Smooth muscle cell (in vitro differentiated cells): ENCODE measurements at regions not wholly inside any gene's neighbourhood (a gene's known extent, or its start where the extent isn't known, plus 50 kb on each side); places are given as distances from the start of the nearest gene placed in this dataset.
"Not testable (repeated sequence)": the region's sequence is repeated elsewhere in the genome, so short reads cannot be mapped to it uniquely, and the experiment has no call there.

Experiments used
- DNase-seq: peaks from one replicate; lab custom pipeline; 2025; ENCODE audit not compliant: unreplicated experiment; lab: John Stamatoyannopoulos, UW
- H2AFZ ChIP-seq: fragments of 200-600 bp; sonication (generic); 2 replicates; pipeline ENCODE4 v1.6.0; 2016; ENCODE audit warnings: antibody characterized with exemption, low read depth, mild to moderate bottlenecking
- H3F3A ChIP-seq: fragments of 200-600 bp; sonication (generic); 2 replicates; pipeline ENCODE4 v1.6.0; 2017; ENCODE audit warnings: antibody characterized with exemption, low read depth
- H3K27ac ChIP-seq: fragments of 200-600 bp; sonication (generic); 2 replicates; pipeline ENCODE4 v1.5.1; 2016; ENCODE audit warnings: low read depth, mild to moderate bottlenecking
- H3K27me3 ChIP-seq: fragments of 200-600 bp; sonication (generic); 2 replicates; pipeline ENCODE4 v1.6.1; 2016; ENCODE audit warnings: low read depth, mild to moderate bottlenecking
- H3K36me3 ChIP-seq: fragments of 200-600 bp; sonication (generic); 2 replicates; pipeline ENCODE4 v1.5.1; 2016; ENCODE audit warnings: low read depth
- H3K4me1 ChIP-seq: fragments of 200-600 bp; sonication (generic); 2 replicates; pipeline ENCODE4 v1.5.1; 2016; ENCODE audit warnings: low read depth
- H3K4me2 ChIP-seq: fragments of 200-600 bp; sonication (generic); 2 replicates; pipeline ENCODE4 v1.6.0; 2016; ENCODE audit warnings: mild to moderate bottlenecking
- H3K4me3 ChIP-seq: fragments of 200-600 bp; sonication (generic); 2 replicates; pipeline ENCODE4 v1.5.1; 2016; ENCODE audit warnings: mild to moderate bottlenecking
- H3K79me2 ChIP-seq: fragments of 200-600 bp; sonication (generic); 2 replicates; pipeline ENCODE4 v1.6.0; 2016; ENCODE audit warnings: low read depth, mild to moderate bottlenecking
- H3K9ac ChIP-seq: fragments of 200-600 bp; sonication (generic); 2 replicates; pipeline ENCODE4 v1.6.0; 2016; ENCODE audit warnings: low read depth
- H3K9me3 ChIP-seq: fragments of 200-600 bp; sonication (generic); replicated peaks from 2 replicates; pipeline ENCODE4 v1.5.1; 2016; ENCODE audit warnings: low read depth
- H4K20me1 ChIP-seq: fragments of 200-600 bp; sonication (generic); 2 replicates; pipeline ENCODE4 v1.6.0; 2016; ENCODE audit warnings: low read depth
- WGBS: methylation state at CpG from one replicate; pipeline ENCODE4 v1.1.7; 2016; ENCODE audit warnings: low lambda C conversion rate; 5-methylcytosine and 5-hydroxymethylcytosine counted together
- TF ChIP-seq, protein P1 (sequence below): fragments of 200-600 bp; sonication (generic); IDR thresholded peaks from 2 replicates; pipeline ENCODE4 v1.5.1; 2017; ENCODE audit warnings: borderline replicate concordance, mild to moderate bottlenecking, antibody characterized with exemption; ENCODE audit not compliant: insufficient read depth, poor library complexity, severe bottlenecking

DNA sequence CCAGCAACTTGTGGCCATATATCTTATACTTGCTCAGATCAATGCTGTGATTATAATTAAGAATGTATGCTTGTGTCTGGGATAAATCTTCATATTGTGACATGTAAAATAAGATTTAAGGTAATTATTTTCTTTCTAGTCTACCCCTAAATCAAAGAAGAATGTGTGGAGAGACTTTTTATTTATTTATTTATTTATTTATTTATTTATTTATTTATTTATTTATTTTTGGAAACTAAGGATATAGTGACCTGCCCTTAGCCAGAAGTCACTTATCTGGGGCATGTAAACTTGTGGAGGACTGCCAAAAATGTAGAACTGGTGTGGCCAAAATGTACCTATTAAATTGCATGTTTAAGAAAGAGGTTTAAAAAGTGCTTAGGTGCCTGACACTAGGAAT lies 144.3 kb downstream of the BEND2 start:
- DNase-seq: no peak
- Histone ChIP-seq H3K9ac (no peak overlapping the region), H3K4me2 (no peak overlapping the region), H2AFZ (no peak overlapping the region), H3K9me3 (no peaks in the 10 kb centered on the region), H3K27ac (no peak overlapping the region), H3K36me3 (no peaks in the 10 kb centered on the region), H3K27me3 (no peaks in the 10 kb centered on the region), H3K4me1 (no peaks in the 10 kb centered on the region), H3K4me3 (no peak overlapping the region), H4K20me1 (no peaks in the 10 kb centered on the region), H3K79me2 (no peaks in the 10 kb centered on the region), H3F3A (no peaks in the 10 kb centered on the region)
- TF ChIP-seq, protein P1, sequence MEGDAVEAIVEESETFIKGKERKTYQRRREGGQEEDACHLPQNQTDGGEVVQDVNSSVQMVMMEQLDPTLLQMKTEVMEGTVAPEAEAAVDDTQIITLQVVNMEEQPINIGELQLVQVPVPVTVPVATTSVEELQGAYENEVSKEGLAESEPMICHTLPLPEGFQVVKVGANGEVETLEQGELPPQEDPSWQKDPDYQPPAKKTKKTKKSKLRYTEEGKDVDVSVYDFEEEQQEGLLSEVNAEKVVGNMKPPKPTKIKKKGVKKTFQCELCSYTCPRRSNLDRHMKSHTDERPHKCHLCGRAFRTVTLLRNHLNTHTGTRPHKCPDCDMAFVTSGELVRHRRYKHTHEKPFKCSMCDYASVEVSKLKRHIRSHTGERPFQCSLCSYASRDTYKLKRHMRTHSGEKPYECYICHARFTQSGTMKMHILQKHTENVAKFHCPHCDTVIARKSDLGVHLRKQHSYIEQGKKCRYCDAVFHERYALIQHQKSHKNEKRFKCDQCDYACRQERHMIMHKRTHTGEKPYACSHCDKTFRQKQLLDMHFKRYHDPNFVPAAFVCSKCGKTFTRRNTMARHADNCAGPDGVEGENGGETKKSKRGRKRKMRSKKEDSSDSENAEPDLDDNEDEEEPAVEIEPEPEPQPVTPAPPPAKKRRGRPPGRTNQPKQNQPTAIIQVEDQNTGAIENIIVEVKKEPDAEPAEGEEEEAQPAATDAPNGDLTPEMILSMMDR: no peak

DNA sequence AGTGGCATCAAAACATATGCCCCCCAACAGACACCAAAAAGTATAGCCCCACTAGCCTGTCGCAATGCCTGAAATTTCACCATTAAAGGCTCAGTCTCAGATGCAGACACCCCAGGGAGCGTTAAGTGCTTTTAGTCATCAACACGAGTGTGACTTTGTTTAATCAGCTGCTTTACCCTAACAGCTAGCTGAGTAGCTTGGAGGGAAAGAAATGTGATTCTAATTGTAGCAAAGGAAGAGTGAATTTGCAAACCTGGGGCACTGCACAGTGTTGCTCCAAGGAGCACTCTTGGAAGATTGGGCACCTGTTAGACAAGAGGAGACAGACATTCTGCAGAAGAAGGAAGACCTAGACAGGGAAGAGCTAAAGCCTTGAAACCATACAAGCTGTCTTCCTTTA lies 145.1 kb downstream of the BEND2 start:
- H3K27me3 ChIP-seq: no peaks in the 10 kb centered on the region

GRCh38 chrX:18068045-18068444 lies 152.6 kb downstream of the BEND2 start:
- H3K4me3 ChIP-seq, H4K20me1 ChIP-seq, H3K4me2 ChIP-seq, H2AFZ ChIP-seq, H3K27me3 ChIP-seq, H3K9ac ChIP-seq, DNase-seq, H3K36me3 ChIP-seq, H3K27ac ChIP-seq, H3F3A ChIP-seq, H3K9me3 ChIP-seq, H3K4me1 ChIP-seq, H3K79me2 ChIP-seq: not testable (repeated sequence)
- 52% methylated on average over 3 of the region's 3 CpGs for WGBS

More for the DNA sequence above, 145.1 kb downstream of the BEND2 start:
- H4K20me1 ChIP-seq: no peaks in the 10 kb centered on the region
- H3K27ac ChIP-seq: no peak overlapping the region
- H3K9ac ChIP-seq: no peak overlapping the region
- H3K9me3 ChIP-seq: no peaks in the 10 kb centered on the region
- no peaks in the 10 kb centered on the region for H3K79me2 ChIP-seq
- H3K4me2 ChIP-seq: no peak overlapping the region
- no peaks in the 10 kb centered on the region for H3F3A ChIP-seq
- H2AFZ ChIP-seq: no peak overlapping the region
- H3K36me3 ChIP-seq: no peaks in the 10 kb centered on the region
- H3K4me3 ChIP-seq: no peak overlapping the region
- 63% methylated on average over 3 of the region's 3 CpGs for WGBS
- TF ChIP-seq, protein P1: no peak
- H3K4me1 ChIP-seq: no peaks in the 10 kb centered on the region
- DNase-seq: no peak

DNA sequence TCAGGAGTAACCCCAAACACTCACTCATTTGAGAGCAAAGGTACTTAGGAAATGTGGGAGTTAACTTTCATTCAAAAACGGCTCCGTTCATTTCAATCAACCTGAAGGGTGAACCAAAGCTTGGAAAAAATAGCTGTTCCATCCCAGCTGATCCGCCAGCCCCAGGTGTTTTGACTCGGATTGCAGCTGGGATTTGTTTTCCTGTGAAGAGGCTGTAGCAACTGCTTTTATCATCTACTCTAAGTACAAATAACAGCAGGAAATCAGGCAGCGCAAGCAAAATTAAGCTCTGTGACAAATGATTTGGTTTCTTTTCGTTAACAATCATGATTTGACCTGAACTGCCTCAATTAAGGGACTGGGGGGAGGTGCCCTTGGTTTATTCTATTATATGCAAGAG lies 154.7 kb downstream of the BEND2 start:
- no peaks in the 10 kb centered on the region for H3F3A ChIP-seq
- H3K4me2 ChIP-seq: no peak overlapping the region
- H2AFZ ChIP-seq: no peak overlapping the region
- H4K20me1 ChIP-seq: no peaks in the 10 kb centered on the region
- no peaks in the 10 kb centered on the region for H3K9me3 ChIP-seq
- no peak overlapping the region for H3K27ac ChIP-seq
- 76% methylated on average over 6 of the region's 6 CpGs for WGBS
- H3K9ac ChIP-seq: no peak overlapping the region
- DNase-seq: no peak
- H3K4me1 ChIP-seq: no peaks in the 10 kb centered on the region
- H3K4me3 ChIP-seq: no peak overlapping the region
- no peaks in the 10 kb centered on the region for H3K27me3 ChIP-seq
- H3K36me3 ChIP-seq: no peaks in the 10 kb centered on the region
- TF ChIP-seq, protein P1: no peak
- H3K79me2 ChIP-seq: no peaks in the 10 kb centered on the region
